Stimulated activated CD4-positive, alpha-beta T cell treated with anti-CD3 and anti-CD28 coated beads, TNF-alpha, amount 100 ng/mL, for 48 hours (primary cell): ENCODE measurements at regions not wholly inside any gene's neighbourhood (a gene's known extent, or its start where the extent isn't known, plus 50 kb on each side); places are given as distances from the start of the nearest gene placed in this dataset.

Source experiments
- DNase-seq, 3 donors: peaks; one replicate each; pipeline ENCODE4 v3.0.0-alpha.2; 2020; ENCODE audit warnings: low read depth in 3 of 3

DNA sequence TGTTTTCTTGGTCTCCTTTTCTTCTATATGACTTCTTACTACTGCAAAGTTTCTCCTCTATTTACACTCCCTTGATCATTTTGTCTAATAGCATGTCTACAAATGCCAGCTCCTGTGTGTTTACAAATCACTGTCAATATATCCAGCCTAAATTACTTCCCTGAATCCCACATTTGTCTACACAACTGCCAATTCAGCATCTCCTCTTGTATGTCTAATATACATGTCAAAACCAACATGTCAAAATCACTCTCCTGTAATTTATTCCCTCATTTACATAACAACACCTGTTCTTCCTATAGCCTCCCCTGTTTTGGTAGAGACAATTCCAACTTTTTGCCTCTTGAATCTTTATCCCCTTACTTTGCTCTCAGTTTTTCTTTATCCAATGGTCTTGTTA is 359.3 kb downstream of the PLOD2 start:
- no peak for DNase-seq

DNA sequence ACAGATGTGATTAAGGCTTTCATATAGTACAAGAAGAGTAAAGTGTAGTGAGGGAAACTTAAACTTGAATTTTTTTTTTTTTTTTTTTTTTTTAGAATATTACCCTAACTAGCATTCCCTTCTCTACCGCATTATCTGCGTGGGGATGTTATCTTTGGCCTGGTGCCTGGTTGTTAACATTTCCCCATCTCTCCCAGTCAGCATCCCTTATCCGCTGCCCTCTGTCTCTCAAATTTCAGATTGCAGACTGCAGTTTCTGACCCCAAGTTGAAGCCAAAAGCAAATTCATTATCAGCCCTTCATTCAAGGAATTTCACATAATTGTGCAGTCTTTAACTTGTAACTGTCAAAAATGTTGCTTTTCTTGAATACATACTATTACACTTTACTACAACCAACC is 353.0 kb downstream of the PLOD2 start:
- no peak for DNase-seq

DNA sequence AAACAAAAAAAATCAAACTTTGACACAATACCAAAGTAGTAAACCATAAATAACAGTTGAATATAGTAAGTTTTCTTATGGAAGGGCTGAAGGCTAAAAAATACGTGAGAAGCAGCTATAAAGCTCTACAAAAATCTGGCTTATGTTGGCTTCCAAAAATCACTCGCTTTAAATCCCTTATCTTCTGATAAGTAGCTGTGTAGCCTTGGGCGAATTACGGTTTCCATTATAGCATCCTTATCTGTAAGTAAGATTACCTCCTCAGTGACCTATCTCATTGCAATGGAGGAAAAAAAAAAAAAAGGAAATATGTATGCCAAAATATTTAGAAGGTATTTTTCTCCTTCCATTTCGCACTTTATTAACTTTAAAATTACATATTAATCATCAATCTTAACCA is 348.6 kb downstream of the PLOD2 start:
- no peak for DNase-seq

DNA sequence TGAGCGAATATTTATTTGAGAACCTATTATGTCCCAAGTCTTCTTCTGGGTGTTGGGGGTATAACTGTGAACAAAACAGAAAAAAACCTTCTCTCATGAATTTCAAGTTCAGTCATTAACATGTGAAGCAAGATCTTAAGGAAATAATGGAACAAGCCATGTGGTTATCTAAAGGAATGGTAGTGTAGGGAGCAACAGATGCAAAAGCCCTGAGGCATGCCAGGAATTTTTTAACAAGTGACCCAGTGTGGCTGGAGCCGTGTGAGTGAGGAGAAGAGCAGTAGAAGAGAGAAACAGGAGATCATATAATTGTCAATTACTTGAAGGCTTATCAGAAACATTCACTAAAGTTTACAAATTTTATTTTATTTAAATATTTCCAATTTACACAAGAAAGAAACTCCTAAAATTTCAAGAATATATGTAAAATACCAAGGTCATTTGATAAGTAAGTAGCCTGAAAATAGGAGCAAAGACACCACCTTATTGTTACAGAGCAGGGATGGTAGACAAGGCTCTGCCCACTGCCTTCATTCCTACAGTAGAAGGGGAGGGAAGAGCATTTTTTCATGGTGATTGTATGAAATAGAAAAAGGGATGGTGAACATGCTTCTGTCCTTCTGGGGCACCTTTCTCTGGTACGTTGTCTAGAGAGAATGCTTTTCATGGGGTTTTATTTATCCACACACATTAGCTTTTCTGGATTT is 345.1 kb downstream of the PLOD2 start:
- no peak for DNase-seq

DNA sequence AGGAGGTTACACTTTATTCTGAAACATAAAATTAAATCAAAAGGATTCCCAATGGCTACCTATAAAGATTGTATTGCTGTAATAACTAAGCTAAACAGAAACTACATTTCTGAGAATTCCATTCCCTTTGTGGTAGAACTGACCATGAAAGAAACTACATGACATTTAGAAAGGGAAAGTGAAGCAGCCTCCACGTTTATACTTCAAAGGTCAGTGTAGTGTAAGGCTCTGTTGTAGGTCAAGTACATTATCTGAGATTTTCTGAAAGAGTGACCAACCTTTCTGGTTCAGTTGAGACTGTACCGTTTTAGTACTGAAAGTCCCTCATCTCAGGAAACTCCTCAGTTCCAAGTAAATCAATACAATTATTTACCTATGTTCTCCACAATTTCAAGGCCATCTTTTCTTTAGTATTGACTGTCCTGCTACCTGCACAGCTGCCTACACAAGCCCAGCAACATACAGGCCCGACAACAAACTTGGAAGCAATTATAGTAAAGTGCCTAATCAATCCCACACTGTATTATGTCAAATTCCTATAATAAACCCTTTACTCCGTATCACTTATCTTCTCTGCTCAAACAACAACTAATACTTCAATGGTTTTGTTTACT is 343.0 kb downstream of the PLOD2 start:
- DNase-seq, result no peak

DNA sequence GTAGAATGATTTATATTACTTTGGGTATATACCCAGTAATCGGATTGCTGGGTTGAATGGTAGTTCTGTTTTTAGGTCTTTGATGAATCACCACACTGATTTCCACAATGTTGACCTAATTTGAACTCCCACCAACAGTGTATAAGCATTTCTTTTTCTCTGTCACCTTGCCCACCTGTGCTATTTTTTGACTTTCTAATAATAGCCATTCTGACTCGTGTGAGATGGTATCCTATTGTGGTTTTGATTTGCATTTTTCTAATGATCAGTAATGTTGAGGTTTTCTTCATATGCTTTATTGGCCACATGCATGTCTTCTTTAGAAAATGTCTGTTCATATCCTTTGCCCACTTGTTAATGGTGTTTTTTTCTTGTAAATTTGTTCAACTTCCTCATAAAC is 340.8 kb downstream of the PLOD2 start:
- no peak for DNase-seq

DNA sequence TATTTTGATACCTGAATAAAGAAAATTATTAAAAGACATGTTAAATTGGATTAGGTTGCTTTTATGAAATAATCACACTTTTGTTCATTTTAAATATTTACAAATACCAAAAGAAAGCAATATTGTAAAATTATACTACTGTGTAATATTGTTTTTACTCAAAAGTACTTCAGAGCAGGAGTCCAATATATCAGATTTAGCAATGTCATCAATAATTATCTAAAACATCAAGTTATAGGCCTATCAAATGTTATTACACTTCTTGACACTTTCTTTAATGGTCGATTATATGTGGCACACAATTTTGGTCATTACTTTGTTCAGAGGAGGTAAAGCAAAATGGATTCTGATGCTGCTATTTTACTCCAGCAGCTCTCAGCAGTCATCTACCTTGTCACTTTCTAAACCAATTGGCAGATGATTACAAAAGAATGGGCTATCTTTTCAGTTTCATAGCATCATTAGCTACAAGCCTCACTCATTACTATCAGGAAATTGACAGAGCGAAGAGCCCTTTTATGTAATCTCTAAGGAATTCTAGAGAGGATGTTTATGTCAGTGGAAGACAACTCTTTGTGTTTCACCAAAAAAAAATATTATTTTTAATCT is 318.6 kb downstream of the PLOD2 start:
- DNase-seq, result no peak

DNA sequence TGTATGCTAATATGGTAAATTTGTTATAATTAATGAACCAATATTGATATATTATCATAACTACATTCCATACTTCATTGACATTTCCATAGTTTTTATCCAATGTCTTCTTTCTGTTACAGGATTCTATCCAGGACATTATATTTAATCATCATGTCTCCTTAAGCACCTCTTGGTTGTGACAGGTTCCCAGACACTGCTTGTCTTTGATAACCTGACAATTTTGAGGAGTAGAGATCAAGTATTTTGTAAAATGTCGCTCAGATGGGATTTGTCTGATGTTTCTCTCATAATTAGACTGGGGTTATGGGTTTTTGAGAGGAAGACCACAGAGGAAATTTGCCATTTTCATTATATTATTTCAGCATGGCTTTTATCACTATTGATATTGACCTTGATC is 317.4 kb downstream of the PLOD2 start:
- DNase-seq, result no peak

DNA sequence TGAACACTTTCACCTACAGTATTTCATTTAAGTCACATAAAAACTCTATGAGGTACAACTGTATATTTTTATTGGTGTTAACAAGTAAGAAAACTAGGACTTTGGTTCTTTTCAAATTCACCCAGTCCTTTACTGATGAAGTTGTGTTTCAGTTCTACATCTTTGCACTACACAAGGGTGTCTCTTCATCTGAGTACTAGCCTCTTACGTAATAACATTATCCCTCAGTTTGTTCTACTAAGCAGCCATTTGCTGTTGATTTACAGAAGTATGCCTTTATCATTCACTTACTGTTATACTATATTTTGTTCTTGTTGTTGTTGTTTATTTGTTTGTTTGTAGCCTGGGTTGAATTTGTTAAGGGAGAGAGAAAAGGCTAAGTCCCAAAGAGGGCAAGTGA is 311.9 kb downstream of the PLOD2 start:
- DNase-seq, result no peak

DNA sequence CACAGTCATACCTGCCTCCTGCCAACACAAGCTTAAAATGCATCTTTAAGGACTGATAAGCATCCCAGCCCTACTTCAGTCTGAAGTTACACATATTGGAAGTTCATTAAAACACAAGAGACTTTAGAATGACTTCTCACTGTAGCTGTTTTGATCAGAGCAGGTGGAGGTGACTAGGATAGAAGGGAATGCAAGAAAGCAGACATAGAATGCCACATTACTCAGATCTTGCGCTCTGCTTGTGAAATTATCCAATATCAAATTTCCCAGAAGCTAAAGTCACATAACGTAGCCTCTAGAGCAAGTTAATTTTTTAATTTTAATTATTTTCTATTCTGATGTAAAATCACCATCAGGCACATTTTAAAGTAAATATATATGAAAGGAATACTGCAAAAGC is 306.5 kb downstream of the PLOD2 start:
- DNase-seq, result no peak

DNA sequence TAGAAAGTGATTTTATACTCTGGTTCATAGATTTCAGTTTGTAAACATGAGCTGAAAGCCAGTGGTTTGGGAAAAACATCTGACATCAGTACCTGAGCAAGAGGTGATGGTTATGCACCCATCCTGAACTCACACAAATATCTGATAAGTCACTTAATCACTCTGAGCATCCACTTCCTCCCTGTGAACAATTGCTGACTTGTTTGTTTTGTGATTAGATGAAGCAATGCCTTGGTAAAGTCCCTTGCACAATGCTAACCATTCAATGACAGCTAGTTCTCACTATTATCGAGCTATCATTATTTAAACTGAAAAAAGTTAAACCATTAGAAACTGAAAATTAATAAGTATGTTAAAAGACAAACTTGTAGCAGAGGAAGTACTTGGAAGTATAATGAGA is 303.0 kb downstream of the PLOD2 start:
- DNase-seq, result no peak

DNA sequence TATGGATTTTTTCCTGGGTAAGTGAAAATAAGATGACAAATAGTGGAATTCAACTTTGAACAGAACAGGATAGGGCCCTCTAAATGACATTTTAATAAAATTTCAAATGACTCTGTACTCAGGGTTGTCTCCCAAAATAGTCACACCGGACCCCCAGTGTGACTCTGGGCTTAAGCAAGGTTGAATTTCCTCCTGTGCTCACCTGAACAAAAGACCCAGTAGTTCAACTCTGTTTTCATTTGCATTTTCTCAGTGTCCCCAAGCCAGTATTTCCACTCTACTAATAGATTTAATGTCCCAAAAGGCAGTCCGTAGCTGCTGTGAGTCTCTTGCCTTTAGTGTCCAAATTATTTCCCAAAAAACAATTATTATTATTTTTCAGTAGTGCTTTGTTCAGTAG is 296.6 kb downstream of the PLOD2 start:
- DNase-seq, result no peak

DNA sequence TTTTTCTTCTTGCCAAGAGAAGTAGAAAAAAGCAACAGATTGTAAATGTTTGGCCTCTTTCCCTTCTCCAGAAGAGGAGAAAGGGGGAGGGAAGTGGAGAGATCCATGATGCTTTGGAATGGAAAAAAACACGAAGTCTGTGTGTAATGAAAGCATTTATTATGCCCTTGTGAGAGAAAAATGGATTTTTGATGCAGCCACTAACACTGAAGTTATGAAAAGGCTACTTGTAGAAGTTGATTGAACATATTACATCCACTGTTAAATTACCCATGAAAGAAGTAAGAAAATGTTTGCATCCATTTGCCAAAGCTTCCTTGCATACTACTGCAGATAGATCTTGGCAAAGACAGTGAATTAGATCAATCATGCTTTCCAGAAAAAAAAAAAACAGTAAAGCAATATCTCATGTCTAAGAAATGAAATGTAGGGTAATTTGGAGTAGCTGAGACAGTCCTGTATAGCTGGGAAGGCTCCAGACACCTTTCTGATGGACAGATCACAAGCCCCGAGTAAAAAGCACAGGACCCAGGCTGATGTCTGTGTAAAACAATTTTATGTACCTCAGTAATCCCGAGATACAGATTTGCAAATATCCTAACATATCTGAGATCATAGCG is 295.5 kb downstream of the PLOD2 start:
- DNase-seq, result no peak

DNA sequence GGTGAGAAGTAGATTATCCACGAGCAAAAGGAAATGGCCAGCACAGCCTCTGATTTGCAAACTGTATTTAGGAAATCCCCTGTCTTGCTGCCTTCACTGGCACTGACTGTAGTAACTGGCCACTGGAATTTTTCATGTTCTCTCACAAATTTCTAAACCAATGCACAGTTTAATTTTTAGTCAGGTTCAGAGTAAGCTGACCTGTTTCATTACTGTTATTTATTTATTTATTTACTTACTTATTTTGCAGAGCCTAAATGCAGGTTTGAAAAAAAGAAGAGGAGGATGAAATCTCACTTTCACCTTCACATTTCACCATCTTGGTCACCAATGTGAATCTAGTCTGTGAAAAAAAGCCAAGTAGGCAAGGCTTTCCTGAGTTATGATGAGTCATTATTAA is 291.0 kb downstream of the PLOD2 start:
- no peak for DNase-seq

DNA sequence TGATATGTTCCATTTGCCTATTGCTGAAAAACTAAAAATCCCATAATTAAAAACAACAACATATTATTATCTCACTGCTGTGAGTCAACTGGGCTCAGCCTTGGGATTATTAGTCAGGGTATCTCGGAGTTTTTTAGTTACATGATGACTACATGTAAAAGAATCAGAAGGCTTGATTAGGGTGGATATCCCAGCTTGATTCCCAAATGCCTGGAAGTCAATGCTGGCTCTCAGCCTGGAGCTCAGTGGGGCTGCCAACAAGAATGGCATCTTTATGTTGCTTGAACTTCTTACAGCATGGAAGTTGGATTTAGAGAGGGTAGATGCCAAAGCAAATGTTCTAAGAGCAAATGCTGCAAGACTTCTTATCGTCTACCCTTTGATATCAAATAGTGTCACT is 278.5 kb downstream of the PLOD2 start:
- no peak for DNase-seq

DNA sequence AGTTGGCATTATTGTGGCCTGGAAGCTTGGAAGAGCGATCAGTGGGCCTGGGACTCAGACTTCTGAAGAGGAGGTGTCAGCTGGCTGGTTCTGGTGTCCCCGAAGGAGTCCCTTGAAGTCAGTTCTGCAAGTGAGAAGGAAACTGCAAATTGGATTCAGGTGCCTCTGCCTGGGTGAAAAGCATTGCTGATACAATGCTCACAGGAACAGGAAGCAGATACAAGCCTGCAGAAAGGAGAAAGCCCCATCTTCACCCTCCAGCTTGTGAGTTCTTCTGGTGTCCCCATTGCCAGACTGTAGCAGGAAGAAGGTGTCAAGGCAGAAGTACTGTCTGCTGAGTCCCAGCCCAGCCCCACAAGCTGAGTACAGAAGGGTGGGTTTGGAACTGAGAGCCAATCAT is 271.3 kb downstream of the PLOD2 start:
- no peak for DNase-seq

DNA sequence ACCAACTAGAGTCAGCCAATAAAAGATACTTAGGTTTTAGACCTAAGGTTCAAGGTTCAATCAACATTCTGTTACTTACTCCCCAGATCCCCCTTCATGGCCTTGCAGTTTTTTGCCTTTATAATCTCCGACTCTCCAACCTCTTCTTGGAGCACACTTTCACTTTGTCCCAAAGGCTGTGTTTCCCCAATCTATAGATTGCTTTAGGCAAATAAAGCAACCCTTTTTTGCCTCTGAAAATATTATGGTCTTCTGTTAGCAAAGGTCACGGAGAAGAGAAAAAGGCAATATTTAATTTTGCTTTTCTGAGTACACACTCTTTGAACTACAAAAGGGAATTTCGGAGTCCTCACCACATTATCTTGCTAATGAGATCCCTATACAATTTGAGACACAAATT is 268.1 kb downstream of the PLOD2 start:
- no peak for DNase-seq

DNA sequence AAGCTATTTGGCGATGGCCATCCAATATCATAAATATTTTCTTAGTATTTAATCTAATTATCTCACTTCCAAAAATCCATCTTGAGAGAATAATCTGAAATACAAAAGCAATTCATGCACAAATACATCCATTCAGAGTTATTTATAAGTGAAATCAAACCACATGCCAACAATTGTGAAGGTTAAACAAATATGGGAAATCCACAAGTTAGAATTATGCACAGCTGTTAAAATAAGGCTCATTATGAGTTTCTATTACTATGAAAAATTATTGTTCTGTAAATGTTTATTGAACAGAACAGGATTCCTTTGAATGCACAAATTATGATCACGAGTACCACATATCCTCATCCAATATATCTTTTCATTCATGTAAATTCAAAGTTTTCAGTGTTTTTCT is 267.7 kb downstream of the PLOD2 start:
- no peak for DNase-seq

DNA sequence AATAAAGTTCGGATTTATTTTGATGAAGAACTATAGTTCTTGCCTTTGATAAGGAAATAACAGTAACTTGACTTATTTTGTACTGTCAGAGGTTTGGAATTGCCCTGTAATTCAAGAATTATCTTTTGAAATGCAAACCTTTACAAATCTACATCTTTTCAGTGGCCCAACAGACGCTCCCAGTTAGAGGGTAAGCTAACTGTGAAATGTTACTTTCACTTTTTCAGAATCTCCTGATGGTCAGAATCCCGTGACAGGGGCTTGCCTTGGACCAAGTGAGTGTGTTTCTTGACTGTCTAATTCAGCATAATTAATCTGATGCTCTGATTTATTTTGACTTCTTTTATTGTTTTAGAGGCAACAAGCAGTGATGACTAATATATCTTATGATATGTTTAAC is 262.5 kb downstream of the PLOD2 start:
- DNase-seq, result no peak

DNA sequence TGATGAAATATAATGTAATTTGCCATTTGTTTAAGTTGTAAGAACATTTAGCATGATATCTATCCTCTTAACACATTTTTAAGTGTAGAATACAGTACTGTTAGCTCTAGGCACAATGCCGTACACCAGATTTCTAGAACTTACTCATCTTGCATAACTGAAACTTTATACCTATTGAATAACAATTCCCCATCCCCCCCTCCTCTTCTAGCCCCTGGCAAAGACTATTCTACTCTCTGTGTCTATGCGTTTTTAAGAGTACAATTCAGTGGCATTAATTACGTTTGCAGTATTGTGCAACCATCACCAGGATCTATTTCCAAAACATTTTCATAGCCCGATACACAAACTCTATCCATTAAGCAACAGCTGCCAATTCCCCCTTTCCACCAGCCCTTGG is 261.7 kb downstream of the PLOD2 start:
- no peak for DNase-seq

DNA sequence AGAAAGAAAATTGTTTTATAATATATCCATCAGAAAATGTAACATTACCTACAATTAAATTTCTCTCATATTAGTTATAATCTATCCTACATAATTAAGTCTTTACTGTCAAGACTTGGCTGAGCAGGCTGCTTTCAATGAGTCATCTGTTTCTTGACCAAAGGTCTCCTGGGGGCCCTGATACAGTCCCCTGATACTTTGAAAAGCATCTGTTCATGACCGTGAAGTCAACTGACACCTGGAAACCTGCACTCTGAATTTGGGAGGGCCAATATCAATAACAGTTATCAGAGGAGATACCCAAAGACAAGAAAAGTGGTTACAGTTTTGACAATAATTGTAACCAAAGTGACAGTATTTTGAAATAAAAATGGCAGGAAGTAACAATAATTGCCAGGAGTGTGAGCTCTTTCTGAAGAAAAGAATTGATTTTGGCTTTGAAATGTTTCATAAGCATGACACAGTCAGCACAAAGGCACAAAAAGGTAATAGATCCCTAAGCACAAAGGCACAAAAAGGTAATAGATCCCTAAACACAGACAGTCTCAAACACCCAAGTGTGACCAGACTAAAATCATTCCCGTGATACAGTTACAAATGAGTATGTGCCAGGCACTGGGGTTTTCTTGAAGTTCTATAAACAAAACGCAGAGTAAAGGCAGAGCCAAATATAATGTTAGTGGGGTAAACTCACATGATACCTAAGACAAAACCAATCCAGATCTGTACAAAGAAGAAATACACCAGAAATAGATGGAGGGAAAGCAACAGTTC is 260.7 kb downstream of the PLOD2 start:
- DNase-seq, result no peak

DNA sequence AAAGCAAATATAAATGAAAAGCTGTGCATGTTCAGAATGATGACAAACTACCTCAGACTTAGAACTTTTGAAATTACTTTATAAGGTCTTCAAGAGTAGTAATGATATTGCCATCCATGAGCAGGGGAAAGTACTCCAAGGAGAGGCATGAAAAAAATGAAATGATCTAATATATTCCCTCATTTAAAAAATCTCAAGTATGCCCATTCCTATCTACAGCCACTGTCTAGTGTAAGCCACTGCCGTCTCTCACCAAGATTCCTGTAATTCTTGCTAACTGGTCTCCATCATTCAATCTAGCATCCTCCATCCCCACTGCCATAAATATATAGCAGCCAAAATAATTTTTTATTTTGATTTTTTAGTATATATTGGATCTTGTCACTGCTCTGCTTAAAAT is 258.8 kb downstream of the PLOD2 start:
- no peak for DNase-seq
